ENCODE measurements at regions not wholly inside any gene's neighbourhood (a gene's known extent, or its start where the extent isn't known, plus 50 kb on each side); places are given as distances from the start of the nearest gene placed in this dataset.
"Not testable (repeated sequence)": the region's sequence is repeated elsewhere in the genome, so short reads cannot be mapped to it uniquely, and the experiment has no call there.

- not testable (repeated sequence) for DNase-seq (ENCODE audit: low read depth)
These were observed 211.3 kb downstream of the CCDC74A start for GRCh38 chr2:131738996-131739434.

GRCh38 chr2:131753640-131754561, 226.2 kb downstream of the CCDC74A start:
- DNase-seq (ENCODE audit: low read depth) = no peak

DNA sequence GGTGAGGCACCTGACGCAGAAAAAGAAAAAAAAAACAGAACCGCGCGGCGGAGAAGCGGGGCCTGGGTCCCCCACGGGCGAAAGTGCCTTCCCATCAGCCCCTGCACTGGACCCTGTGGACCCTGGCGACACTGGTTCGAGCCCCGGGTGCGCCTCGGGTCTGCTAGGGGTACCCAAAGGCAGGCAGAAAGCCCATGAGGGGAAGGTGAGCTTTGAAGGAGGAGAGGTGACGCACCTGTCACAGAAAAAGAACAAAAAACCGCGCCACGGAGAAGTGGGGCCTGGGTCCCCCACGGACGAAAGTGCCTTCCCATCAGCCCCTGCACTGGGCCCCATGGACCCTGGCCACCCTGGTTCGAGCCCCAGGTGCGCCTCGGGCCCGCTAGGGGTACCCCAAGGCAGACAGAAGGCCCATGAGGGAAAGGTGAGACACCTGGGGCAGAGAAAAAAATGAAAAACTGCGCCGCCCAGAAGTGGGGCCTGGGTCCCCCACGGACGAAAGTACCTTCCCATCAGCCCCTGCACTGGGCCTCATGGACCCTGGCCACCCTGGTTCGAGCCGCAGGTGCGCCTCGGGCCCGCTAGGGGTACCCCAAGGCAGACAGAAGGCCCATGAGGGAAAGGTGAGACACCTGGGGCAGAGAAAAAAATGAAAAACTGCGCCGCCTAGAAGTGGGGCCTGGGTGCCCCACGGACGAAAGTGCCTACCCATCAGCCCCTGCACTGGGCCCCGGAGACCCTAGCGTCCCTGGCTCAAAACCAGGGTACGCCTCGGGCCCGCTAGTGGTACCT, 227.4 kb downstream of the CCDC74A start:
- DNase-seq (ENCODE audit: low read depth) = no peak

DNA sequence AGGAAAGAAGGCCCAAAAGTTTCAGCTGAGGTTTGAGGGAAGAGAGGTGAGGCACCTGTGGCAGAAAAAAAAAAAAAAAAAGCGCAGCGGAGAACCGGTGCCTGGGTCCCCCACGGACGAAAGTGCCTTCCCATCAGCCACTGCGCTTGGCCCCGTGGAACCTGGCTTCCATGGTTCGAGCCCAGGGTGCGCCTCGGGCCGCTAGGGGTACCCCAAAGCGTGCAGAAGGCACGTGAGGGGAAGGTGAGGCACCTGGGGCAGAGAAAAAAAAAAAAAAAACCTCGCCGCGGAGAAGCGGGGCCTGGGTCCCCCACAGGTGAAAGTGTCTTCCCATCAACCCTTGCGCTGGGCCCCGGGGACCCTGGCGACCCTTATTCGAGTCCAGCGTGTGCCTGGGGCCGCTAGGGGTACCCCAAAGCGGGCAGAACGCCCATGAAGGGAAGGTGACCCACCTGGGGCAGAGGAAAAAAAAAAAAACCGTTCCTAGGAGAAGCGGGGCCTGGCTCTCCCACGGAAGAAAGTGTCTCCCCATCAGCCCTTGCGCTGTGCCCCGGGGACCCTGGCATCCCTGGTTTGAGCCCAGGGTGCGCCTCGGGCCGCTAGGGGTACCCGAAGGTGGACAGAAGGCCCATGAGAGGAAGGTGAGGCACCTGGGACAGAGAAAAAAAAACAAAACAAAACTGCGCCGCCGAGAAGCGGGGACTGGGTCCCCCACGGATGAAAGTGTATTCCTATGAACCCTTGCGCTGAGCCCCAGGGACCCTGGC, 228.6 kb downstream of the CCDC74A start:
- DNase-seq (ENCODE audit: low read depth) = no peak

- DNase-seq (ENCODE audit: low read depth) = not testable (repeated sequence)
These were observed 231.3 kb downstream of the CCDC74A start for GRCh38 chr2:131758941-131759340.

- DNase-seq (ENCODE audit: low read depth) = not testable (repeated sequence)
These were observed 247.4 kb downstream of the CCDC74A start for GRCh38 chr2:131774955-131775555.

GRCh38 chr2:131775903-131776506, 248.3 kb downstream of the CCDC74A start:
- DNase-seq (ENCODE audit: low read depth) = not testable (repeated sequence)

DNA sequence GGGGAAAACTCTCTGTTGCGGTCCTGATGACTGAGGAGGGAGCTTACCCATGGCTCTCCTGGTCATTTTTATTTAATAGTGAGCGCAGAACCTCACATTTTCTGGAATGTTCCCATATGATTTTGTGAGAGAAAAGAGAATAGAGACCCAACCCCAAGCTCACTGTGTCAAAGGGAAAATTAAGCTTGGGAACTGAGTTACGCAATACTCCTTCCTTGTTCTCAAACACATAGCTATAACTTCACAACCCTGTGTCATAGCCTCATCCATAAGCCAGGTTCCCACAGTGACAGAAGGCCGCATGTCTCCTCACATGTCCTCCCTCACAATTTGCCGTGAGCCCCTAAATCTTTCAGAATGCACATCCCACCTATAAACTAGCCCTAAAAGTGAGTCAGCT, 252.8 kb downstream of the CCDC74A start:
- DNase-seq (ENCODE audit: low read depth) = not testable (repeated sequence)

DNA sequence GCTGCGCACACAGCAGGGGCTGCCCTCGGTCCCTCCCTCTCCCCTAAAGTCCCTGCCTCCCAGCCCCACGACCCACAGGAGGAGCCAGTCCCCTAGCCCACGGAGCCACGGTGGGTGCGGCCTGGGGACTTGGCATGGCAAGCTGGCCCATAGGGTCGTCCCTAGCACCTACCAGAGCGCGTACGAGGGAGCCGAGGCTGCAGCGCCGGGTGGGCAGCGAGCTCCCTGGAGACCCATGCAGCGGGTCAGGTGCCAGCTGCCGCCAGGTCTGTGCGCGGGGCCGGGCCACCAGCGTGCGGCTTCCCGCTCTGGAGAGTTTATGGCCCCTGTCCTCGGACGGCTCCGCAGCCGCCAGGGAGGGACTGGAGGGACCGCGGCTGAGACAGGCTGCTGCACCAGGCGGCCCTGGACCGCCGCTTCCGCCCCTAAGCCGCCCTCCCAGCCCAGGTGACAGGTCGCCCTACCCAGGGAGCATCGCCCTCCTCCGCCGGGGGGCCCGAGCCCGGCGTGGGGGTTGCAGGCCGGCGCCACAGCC, 273.6 kb downstream of the CCDC74A start:
- no peak for DNase-seq (ENCODE audit: low read depth)

DNA sequence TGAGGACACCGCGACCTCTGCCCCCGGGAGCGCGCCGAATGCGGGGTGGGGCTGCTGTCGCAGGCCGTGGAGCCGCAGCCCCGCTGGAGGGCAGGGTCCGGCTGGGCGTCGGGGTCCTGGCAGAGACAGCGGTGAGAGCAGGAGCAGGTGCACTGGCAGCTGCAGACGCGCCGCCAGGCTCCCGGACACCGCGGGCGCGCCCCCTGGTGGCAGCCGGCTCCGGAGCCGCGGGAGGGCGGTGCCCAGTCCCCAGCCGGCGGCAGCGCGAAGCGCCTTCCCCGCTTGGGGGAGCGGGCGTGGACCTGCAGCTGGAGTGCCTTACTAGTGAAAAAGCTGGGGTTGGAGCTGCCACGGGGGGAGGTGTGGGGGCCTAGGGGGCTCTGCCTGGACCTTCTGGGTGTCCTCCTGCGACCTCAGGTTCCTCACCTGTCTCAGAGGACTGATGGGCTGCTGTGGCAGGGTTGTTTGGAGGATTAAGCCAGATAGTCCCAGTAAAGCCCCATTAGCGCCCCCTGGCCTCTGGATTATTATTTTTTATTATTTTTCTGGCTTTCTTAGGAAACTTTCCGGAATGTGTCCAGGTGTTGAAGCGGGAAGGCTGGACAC, 274.2 kb downstream of the CCDC74A start:
- peak; percentile 59 for DNase-seq (ENCODE audit: low read depth)

DNA sequence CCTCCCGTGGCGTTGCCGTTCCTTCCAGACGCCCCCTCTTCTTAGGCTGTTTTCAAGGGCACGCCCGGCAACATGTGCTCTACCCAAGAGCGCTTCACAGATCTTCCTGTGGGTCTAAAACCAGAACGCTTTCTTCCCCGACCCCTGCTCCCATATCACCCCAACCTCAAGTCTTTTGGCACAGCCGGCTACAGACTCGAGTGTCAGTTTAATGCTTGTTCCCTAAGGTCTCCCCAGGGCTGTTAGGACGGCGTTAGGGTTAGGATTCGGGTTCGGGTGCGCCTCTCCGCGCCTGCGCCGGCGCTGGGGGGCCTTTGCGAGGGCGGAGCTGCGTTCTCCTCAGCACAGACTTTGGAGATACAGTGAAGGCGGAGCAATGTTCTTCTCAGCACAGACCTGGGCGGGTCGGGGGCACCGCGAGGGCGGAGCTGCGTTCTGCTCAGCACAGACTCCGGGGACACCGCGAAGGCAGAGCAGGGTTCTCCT, 274.7 kb downstream of the CCDC74A start:
- peak; percentile 42 for DNase-seq (ENCODE audit: low read depth)

DNA sequence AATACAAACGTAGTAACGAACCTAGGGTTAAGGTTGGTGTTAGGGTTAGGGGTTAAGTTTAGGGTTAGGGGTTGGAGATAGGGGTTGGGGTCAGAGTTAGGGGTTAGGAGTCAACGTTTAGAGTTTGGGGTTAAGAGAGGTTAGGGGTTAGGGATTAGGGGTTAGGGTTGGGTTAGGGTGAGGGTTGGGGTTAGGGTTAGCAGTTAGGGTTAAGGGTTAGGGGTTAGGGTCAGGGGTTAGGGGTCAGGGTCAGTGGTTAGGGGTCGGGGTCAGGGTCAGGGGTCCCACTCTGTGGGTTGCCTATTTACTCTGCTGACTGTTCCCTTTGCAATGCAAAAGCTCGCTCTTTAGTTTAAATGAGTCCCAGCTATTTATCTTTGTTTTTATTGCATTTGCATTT, 275.5 kb downstream of the CCDC74A start:
- not testable (repeated sequence) for DNase-seq (ENCODE audit: low read depth)

DNA sequence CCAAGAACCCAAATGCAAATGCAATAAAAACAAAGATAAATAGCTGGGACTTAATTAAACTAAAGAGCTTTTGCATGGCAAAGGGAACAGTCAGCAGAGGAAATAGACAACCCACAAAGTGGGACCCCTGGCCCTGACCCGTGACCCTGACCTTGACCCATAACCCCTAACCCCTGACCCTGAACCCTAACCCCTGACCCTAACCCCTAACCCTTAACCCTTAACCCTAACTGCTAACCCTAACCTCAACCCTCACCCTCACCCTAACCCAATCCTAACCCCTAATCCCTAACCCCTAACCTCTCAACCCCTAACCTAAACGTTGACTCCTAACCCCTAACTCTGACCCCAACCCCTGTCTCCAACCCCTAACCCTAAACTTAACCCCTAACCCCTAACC, 284.9 kb downstream of the CCDC74A start:
- DNase-seq (ENCODE audit: low read depth) = not testable (repeated sequence)

GRCh38 chr2:131813378-131813777, 285.7 kb downstream of the CCDC74A start:
- not testable (repeated sequence) for DNase-seq (ENCODE audit: low read depth)

DNA sequence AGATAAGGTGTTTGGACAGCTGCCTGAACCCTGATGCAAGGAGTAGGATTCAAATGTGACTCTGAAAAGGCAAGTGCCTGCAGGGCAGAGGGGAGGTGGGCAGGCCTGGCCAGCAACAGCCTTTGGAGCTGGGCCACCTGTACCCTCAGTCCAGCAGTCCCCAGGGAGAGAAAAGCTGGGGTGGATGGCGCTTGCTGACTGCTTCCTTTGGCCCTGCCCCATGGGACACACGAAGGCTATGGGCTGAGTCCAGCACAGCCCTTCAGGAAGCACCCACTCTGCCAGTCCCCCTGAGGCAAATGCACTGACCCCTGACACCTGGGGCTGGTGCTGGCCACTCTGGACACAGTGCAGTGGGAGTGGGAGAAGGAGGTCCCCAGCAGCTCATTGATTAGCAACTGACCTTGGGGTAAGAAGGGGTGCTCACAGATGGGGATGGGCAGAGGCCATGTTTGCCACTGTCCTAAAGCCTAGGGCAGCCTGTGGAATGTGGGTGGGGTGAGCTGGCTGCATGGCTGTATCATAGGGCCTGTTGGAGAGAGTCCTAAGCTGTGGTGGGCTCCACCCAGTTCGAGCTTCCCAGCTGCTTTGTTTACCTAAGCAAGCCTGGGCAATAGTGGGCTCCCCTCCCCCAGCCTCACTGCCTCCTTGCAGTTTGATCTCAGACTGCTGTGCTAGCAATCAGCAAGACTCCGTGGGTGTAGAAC, 290.7 kb downstream of the CCDC74A start:
- not testable (repeated sequence) for DNase-seq (ENCODE audit: low read depth)

DNA sequence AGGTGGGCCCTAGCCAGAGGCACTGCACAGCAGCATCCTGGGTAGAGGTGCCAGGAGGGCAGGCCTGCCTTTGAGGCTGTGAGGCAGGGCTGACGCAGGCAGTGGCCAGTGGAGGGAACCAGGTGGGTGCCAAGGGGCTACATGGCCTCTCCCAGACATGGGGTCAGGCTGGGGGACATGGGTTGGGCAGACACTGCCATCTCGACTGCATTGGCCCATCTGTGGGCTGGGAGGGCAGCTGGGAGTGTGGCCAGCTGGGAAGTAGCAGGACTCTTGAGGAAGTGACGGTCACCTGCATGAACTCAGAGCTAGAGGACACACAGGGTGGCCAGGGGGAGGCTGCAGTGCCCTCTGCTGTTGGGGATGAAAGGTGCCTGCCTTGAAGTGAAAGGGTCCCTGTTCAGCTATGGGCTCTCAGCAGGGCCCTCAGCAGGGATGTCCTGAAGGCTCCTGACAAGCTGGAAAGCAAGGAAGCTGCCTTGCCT, 294.6 kb downstream of the CCDC74A start:
- not testable (repeated sequence) for DNase-seq (ENCODE audit: low read depth)

DNA sequence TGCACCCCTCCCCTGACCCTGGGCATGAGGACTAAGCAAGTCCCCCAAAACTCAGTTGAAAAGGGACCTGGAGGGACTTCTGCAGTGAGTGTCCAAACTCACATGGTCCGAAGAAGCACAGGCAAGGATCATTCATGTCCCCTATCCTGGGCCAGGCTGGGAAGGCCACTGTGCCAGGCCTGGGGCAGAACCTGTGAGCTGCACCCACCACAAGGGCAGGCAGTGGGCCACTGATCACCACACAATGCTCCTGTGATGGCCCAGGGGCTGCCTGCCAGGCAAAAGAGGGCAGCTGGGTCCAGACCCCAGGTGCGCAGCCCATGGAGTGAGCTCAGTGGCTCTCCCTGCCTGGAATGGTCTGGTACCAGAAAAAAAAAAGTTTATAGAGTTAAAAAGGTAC, 295.4 kb downstream of the CCDC74A start:
- not testable (repeated sequence) for DNase-seq (ENCODE audit: low read depth)

DNA sequence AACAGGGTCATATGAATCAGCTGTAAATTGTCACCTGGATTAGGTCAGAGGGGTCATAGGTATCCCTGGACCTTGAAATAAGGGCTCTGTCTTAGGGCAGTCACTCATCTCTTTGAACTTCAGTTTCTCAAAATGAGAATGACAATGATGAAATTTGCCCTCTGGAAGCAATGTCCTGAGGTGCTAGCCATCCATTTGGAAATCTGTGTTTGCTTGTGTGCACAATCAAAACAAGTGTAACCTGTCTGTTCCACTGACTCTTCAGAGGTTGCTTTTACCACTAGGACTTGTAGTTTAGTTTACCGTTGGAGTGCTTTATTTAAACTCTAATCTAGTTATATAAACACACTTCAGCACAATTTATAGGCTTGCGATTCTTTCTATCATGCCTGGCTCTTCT, 297.3 kb downstream of the CCDC74A start:
- DNase-seq (ENCODE audit: low read depth) = not testable (repeated sequence)

DNA sequence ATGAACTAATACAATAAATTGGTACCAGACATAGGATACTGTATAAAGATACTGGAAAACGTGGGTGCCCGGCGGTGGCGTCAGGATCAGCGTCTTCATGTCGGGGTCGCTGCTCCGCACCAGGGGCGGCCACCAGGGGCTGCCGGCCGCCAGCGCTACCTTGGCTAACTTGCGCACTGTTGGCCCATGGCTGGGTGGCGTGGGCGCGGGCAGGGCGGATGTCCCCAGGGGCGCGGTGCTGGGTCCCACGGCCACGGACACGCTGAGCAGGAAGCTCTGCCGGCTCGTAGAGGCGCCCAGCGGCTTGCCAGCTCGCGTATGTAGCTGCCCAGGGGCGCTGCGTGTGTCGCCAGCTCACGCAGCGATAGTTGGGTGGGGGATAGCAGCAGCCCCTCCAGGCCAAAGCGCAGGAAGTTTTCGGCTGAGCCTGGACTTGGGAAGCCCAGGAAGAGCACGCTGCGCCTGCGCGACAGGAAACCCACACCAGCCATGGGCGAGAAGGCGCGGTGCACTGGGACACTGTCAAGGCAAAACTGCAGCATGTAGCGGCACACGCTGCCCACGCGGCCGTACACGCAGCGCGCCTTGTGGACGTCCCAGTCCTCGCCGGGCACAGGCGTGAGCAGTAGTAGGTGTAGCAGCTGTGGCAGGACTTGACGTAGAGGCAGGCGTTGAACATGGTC, 299.9 kb downstream of the CCDC74A start:
- DNase-seq (ENCODE audit: low read depth) = no peak

Data from RPMI7951 (cell line).